SK-N-SH (cell line): ENCODE measurements at regions not wholly inside any gene's neighbourhood (a gene's known extent, or its start where the extent isn't known, plus 50 kb on each side); places are given as distances from the start of the nearest gene placed in this dataset.
"Not testable (repeated sequence)": the region's sequence is repeated elsewhere in the genome, so short reads cannot be mapped to it uniquely, and the experiment has no call there.

ENCODE experiments used
- CTCF ChIA-PET: fragments of 300-600, 350-600 bp; formaldehyde crosslinking; extraction: SDS; loops from one replicate; lab custom pipeline; 2021; lab: Yijun Ruan, JAX
- POLR2A ChIA-PET: fragments of 350-600 bp; sonication (Branson Sonifier 250); formaldehyde crosslinking; extraction: SDS; loops from one replicate; lab custom pipeline; 2020; ENCODE audit warnings: antibody characterized with exemption, inconsistent platforms; lab: Yijun Ruan, JAX
- DNase-seq: peaks from one replicate; pipeline ENCODE4 v3.0.0; 2012
- H2AFZ ChIP-seq: fragments of 200-600 bp; sonication (generic); 2 replicates; pipeline ENCODE4 v1.8.1; 2016; ENCODE audit warnings: antibody characterized with exemption, mild to moderate bottlenecking, low read depth
- H3F3A ChIP-seq: fragments of 200-600 bp; sonication (generic); replicated peaks from 2 replicates; pipeline ENCODE3; 2016; ENCODE audit warnings: antibody characterized with exemption, mild to moderate bottlenecking; ENCODE audit not compliant: insufficient read depth
- H3K27ac ChIP-seq, 2 experiments: fragments of 200-500 bp in 1 of 2; fragments of 200-600 bp in 1 of 2; sonication (Bioruptor generic) in 1 of 2; sonication (generic), shearing (Covaris generic) in 1 of 2; 2 replicates each; pipeline versions ENCODE4 v1.5.1 to v1.6.1; 2014 to 2016; ENCODE audit warnings: low read depth in 2 of 2, inconsistent platforms in 1 of 2, low read length in 1 of 2, mild to moderate bottlenecking in 1 of 2, mixed read lengths in 1 of 2
- H3K27me3 ChIP-seq: fragments of 200-600 bp; sonication (generic), shearing (Covaris generic); 2 replicates; pipeline ENCODE4 v1.6.1; 2016; ENCODE audit warnings: mixed run types; ENCODE audit not compliant: insufficient read depth
- H3K36me3 ChIP-seq, 2 experiments: fragments of 200-500 bp in 1 of 2; fragments of 200-600 bp in 1 of 2; sonication (Bioruptor generic) in 1 of 2; sonication (generic) in 1 of 2; replicated peaks in 1 of 2; 2 replicates each; pipeline versions ENCODE3 to v1.5.1; 2014 to 2016; ENCODE audit warnings: low read length in 1 of 2, mild to moderate bottlenecking in 1 of 2; ENCODE audit not compliant: insufficient read depth in 2 of 2, control insufficient read depth in 1 of 2
- H3K4me1 ChIP-seq, 2 experiments: fragments of 200-500 bp in 1 of 2; fragments of 200-600 bp in 1 of 2; sonication (Bioruptor generic) in 1 of 2; sonication (generic), shearing (Covaris generic) in 1 of 2; 2 replicates each; pipeline versions ENCODE4 v1.5.1 to v1.6.1; 2014 to 2016; ENCODE audit warnings: low read depth in 1 of 2, low read length in 1 of 2, mixed run types in 1 of 2; ENCODE audit not compliant: insufficient read depth in 2 of 2, control insufficient read depth in 1 of 2
- H3K4me2 ChIP-seq: fragments of 200-600 bp; sonication (generic), shearing (Covaris generic); 2 replicates; pipeline ENCODE4 v1.6.1; 2017; ENCODE audit warnings: mixed run types
- H3K4me3 ChIP-seq, 2 experiments: fragments of 200-500 bp in 1 of 2; fragments of 200-600 bp in 1 of 2; sonication (Bioruptor generic) in 1 of 2; sonication (generic), shearing (Covaris generic) in 1 of 2; 2 replicates each; pipeline versions ENCODE4 v1.5.1 to v1.8.1; 2014 to 2016; ENCODE audit warnings: low read depth in 2 of 2, inconsistent platforms in 1 of 2, low read length in 1 of 2, mild to moderate bottlenecking in 1 of 2, mixed read lengths in 1 of 2, moderate library complexity in 1 of 2
- H3K79me2 ChIP-seq: fragments of 200-600 bp; sonication (generic); 2 replicates; pipeline ENCODE4 v1.8.1; 2017; ENCODE audit warnings: mild to moderate bottlenecking; ENCODE audit not compliant: insufficient read depth
- H3K9ac ChIP-seq: fragments of 200-600 bp; sonication (generic); 2 replicates; pipeline ENCODE4 v1.6.1; 2017; ENCODE audit warnings: mixed run types
- H3K9me2 ChIP-seq: fragments of 200-600 bp; sonication (generic); 2 replicates; pipeline ENCODE4 v1.6.1; 2017; ENCODE audit warnings: mixed run types
- H3K9me3 ChIP-seq: fragments of 200-600 bp; sonication (generic); 2 replicates; pipeline ENCODE4 v1.6.1; 2017; ENCODE audit warnings: mixed run types, mild to moderate bottlenecking, moderate library complexity
- H4K20me1 ChIP-seq: fragments of 200-600 bp; sonication (generic); 2 replicates; pipeline ENCODE4 v1.6.1; 2017; ENCODE audit warnings: mild to moderate bottlenecking, mixed run types; ENCODE audit not compliant: insufficient read depth
- CHD2 ChIP-seq: fragments of 150-350 bp; IDR thresholded peaks from 2 replicates; pipeline ENCODE4 v1.6.1; 2018; ENCODE audit warnings: low read length; ENCODE audit not compliant: partially characterized antibody
- CTCF ChIP-seq: fragments of 200-600 bp; sonication (generic); IDR thresholded peaks from 2 replicates; pipeline ENCODE4 v1.6.1; 2017; ENCODE audit warnings: antibody characterized with exemption, mild to moderate bottlenecking, moderate library complexity
- FOSL2 ChIP-seq: IDR thresholded peaks from 2 replicates; pipeline ENCODE4 v1.4.0; 2012; ENCODE audit warnings: low read depth, mild to moderate bottlenecking, moderate library complexity, borderline replicate concordance
- FOXM1 ChIP-seq: IDR thresholded peaks from 2 replicates; pipeline ENCODE4 v1.4.0; 2012; ENCODE audit warnings: low read depth, mild to moderate bottlenecking
- GATA2 ChIP-seq: sonication (generic); formaldehyde crosslinking; IDR thresholded peaks from 2 replicates; pipeline ENCODE4 v1.5.0; 2020; ENCODE audit warnings: mild to moderate bottlenecking, missing genetic modification reagents
- MAX ChIP-seq: IDR thresholded peaks from 2 replicates; pipeline ENCODE4 v1.4.0; 2012; ENCODE audit warnings: low read depth
- MXI1 ChIP-seq: IDR thresholded peaks from 2 replicates; pipeline ENCODE4 v1.6.1; 2012; ENCODE audit warnings: mild to moderate bottlenecking, low read depth, low read length, improper control_type of control experiment
- USF2 ChIP-seq: fragments of 150-350 bp; IDR thresholded peaks from 2 replicates; pipeline ENCODE4 v1.6.1; 2017; ENCODE audit warnings: antibody characterized with exemption, low read length, low read depth, borderline replicate concordance
- WGBS: methylation state at CpG from one replicate; pipeline ENCODE4 v1.1.6; 2017; ENCODE audit warnings: low lambda C conversion rate; 5-methylcytosine and 5-hydroxymethylcytosine counted together

- Histone ChIP-seq H3K4me1 (peaks cover 0 to 9% of the 10 kb centered on the region in 2 experiments; a peak in 1 of 4 replicates), H3K4me3 (no peak overlapping the region), H3K9me3 (peaks cover 7% of the 10 kb centered on the region; the same call in 1 of the 2 replicates), H3K36me3 (no peaks in the 10 kb centered on the region), H3K9me2 (no peaks in the 10 kb centered on the region), H3F3A (no peaks in the 10 kb centered on the region), H2AFZ (no peak overlapping the region), H3K79me2 (no peaks in the 10 kb centered on the region), H3K4me2 (no peak overlapping the region), H3K27ac (no peak overlapping the region), H4K20me1 (no peaks in the 10 kb centered on the region)
- POLR2A ChIA-PET: interaction anchor here (2.4 kb wide), 1 partner anchor 21 kb away, joined by 7 read pairs; no protein-coding TSS in a partner anchor
- TF ChIP-seq CHD2 (no peak), CTCF (no peak), FOSL2 (no peak), GATA2 (CRISPR knock-in tag) (no peak), MXI1 (no peak), FOXM1 (no peak), MAX (no peak), USF2 (no peak)
- TF ChIP-seq, all 33 proteins: peak for 0
- no peak for DNase-seq
- CTCF ChIA-PET: no interaction called here
- 46% methylated on average over 3 of the region's 4 CpGs for WGBS
- Histone ChIP-seq H3K27me3 (no peaks in the 10 kb centered on the region), H3K9ac (no peak overlapping the region)
These were observed 332.3 kb downstream of the TMEM121 start for GRCh38 chr14:105858676-105859025.

- H3K79me2 ChIP-seq, H3F3A ChIP-seq, DNase-seq, H3K4me1 ChIP-seq, H3K36me3 ChIP-seq, H3K9me3 ChIP-seq, H3K27me3 ChIP-seq, H3K4me2 ChIP-seq, H4K20me1 ChIP-seq, H3K9me2 ChIP-seq, H3K9ac ChIP-seq, CTCF ChIA-PET, H2AFZ ChIP-seq, H3K27ac ChIP-seq, H3K4me3 ChIP-seq: not testable (repeated sequence)
- POLR2A ChIA-PET: interaction anchor here (0.7 to 2.4 kb wide), 2 partner anchors 20 to 40 kb away, joined by 4 to 7 read pairs; no protein-coding TSS in a partner anchor
- WGBS: 20% methylated on average over 4 of the region's 16 CpGs
These were observed 332.8 kb downstream of the TMEM121 start for GRCh38 chr14:105859073-105859716.
